Right lobe of liver (tissue), 6 donors: ENCODE measurements at regions not wholly inside any gene's neighbourhood (a gene's known extent, or its start where the extent isn't known, plus 50 kb on each side); places are given as distances from the start of the nearest gene placed in this dataset.

Experiments used
- ATAC-seq, 4 donors: fragments of 200-7000 bp; cut with Tn5 transposase; one replicate each; pipeline ENCODE4 v1.9.1; 2020; ENCODE audit warnings: mild to moderate bottlenecking in 4 of 4, moderate library complexity in 4 of 4
- DNase-seq, 3 donors: peaks; one replicate each; pipeline ENCODE4 v3.0.0-alpha.2; 2020
- H3K27ac ChIP-seq, 3 donors: fragments of 200-600 bp; one replicate each; pipeline ENCODE4 v1.8.0; 2022
- H3K27me3 ChIP-seq, 2 donors: fragments of 200-600 bp; one replicate each; pipeline ENCODE4 v1.8.0; 2022
- H3K36me3 ChIP-seq, 4 donors: fragments of 200-600 bp; sonication (generic) in 1 of 4; one replicate each; pipeline versions ENCODE4 v1.5.1 to v1.8.0; 2017 to 2022; ENCODE audit warnings: control low read depth in 1 of 4
- H3K4me1 ChIP-seq, 4 donors: fragments of 200-600 bp; sonication (generic) in 1 of 4; one replicate each; pipeline versions ENCODE4 v1.5.1 to v1.8.0; 2017 to 2022; ENCODE audit warnings: control low read depth in 1 of 4
- H3K4me3 ChIP-seq, 3 donors: fragments of 200-600 bp; one replicate each; pipeline ENCODE4 v1.8.0; 2022
- H3K9me3 ChIP-seq, 4 donors: fragments of 200-600 bp; sonication (generic) in 1 of 4; one replicate each; pipeline versions ENCODE4 v1.5.1 to v1.8.0; 2017 to 2022; ENCODE audit warnings: control low read depth in 1 of 4
- POLR2A ChIP-seq: fragments of 450-650 bp; IDR thresholded peaks from one replicate; pipeline ENCODE4 v1.6.1; 2017; ENCODE audit warnings: antibody characterized with exemption, mild to moderate bottlenecking
- WGBS: methylation state at CpG from one replicate; pipeline ENCODE4 v1.1.6; 2018; ENCODE audit warnings: low coverage, low lambda C conversion rate; ENCODE audit not compliant: insufficient coverage; ENCODE audit errors: missing lambda C conversion rate; 5-methylcytosine and 5-hydroxymethylcytosine counted together
- intact Hi-C, 2 donors: fragments of 100-400 bp; cut with DNase I; formaldehyde crosslinking; loops; one replicate each; pipeline versions ENCODE4 v1.11.2 to v1.14.1; 2022
- TF ChIP-seq, protein P1 (sequence below), 4 donors: fragments of 200-600 bp in 3 of 4; fragments of 450-650 bp in 1 of 4; IDR thresholded peaks; one replicate each; pipeline versions ENCODE4 v1.5.1 to v1.8.0; 2016 to 2022; ENCODE audit warnings: antibody characterized with exemption in 4 of 4, mild to moderate bottlenecking in 2 of 4
- donor health status: DM: no; HTN: yes; CAD: no.
- donor health status: DM: no; HTN: no; CAD: no.
- donor health status: DM: no; HTN: no; CAD: no.
- donor health status: DM: no; HTN: yes; CAD: no.
- donor health status: DM: no; HTN: yes; CAD: no.

GRCh38 chr1:208931936-208932335, 651.6 kb upstream of the CAMK1G start:
- no peaks in the 10 kb centered on the region for H3K4me1 ChIP-seq
- no peak for TF ChIP-seq POLR2A
- TF ChIP-seq, protein P1, sequence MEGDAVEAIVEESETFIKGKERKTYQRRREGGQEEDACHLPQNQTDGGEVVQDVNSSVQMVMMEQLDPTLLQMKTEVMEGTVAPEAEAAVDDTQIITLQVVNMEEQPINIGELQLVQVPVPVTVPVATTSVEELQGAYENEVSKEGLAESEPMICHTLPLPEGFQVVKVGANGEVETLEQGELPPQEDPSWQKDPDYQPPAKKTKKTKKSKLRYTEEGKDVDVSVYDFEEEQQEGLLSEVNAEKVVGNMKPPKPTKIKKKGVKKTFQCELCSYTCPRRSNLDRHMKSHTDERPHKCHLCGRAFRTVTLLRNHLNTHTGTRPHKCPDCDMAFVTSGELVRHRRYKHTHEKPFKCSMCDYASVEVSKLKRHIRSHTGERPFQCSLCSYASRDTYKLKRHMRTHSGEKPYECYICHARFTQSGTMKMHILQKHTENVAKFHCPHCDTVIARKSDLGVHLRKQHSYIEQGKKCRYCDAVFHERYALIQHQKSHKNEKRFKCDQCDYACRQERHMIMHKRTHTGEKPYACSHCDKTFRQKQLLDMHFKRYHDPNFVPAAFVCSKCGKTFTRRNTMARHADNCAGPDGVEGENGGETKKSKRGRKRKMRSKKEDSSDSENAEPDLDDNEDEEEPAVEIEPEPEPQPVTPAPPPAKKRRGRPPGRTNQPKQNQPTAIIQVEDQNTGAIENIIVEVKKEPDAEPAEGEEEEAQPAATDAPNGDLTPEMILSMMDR (IDR thresholded peaks at IDR 0.05), result no peak
- H3K4me3 ChIP-seq, result no peak overlapping the region
- H3K27ac ChIP-seq, result no peak overlapping the region
- no peaks in the 10 kb centered on the region for H3K36me3 ChIP-seq
- H3K27me3 ChIP-seq, result no peaks in the 10 kb centered on the region
- DNase-seq (no peak), ATAC-seq (no peak)
- H3K9me3 ChIP-seq, result no peaks in the 10 kb centered on the region
- intact Hi-C loops, result no loop called here
- WGBS, result 55% methylated on average over 3 of the region's 3 CpGs

- Histone ChIP-seq H3K4me1 (no peaks in the 10 kb centered on the region), H3K36me3 (no peaks in the 10 kb centered on the region), H3K9me3 (no peaks in the 10 kb centered on the region), H3K27me3 (no peaks in the 10 kb centered on the region), H3K4me3 (no peak overlapping the region), H3K27ac (no peak overlapping the region)
- WGBS, result 83% methylated on average over 3 of the region's 3 CpGs
- no peak for DNase-seq
- ATAC-seq, result no peak
- TF ChIP-seq, protein P1 (IDR thresholded peaks at IDR 0.05), result no peak
- no peak for TF ChIP-seq POLR2A
- intact Hi-C loops, result no loop called here
Measured at GRCh38 chr1:208933984-208934525, 649.5 kb upstream of the CAMK1G start.

GRCh38 chr1:208934933-208935332, 648.6 kb upstream of the CAMK1G start:
- TF ChIP-seq, protein P1 (IDR thresholded peaks at IDR 0.05), result no peak
- TF ChIP-seq POLR2A, result no peak

GRCh38 chr1:208935517-208936187, 647.9 kb upstream of the CAMK1G start:
- no peaks in the 10 kb centered on the region for H3K4me1 ChIP-seq
- DNase-seq (no peak), ATAC-seq (no peak)
- 61% methylated on average over 3 of the region's 3 CpGs for WGBS
- H3K27ac ChIP-seq, result no peak overlapping the region
- no peaks in the 10 kb centered on the region for H3K9me3 ChIP-seq
- TF ChIP-seq, protein P1 (IDR thresholded peaks at IDR 0.05), result no peak
- TF ChIP-seq POLR2A, result no peak
- H3K36me3 ChIP-seq, result no peaks in the 10 kb centered on the region
- no peak overlapping the region for H3K4me3 ChIP-seq
- intact Hi-C loops, result no loop called here
- no peaks in the 10 kb centered on the region for H3K27me3 ChIP-seq

More at GRCh38 chr1:208934933-208935332, 648.6 kb upstream of the CAMK1G start:
- ATAC-seq, result no peak
- no peak for DNase-seq
- H3K4me1 ChIP-seq, result no peaks in the 10 kb centered on the region
- intact Hi-C loops, result no loop called here
- no peak overlapping the region for H3K4me3 ChIP-seq
- no peak overlapping the region for H3K27ac ChIP-seq
- no peaks in the 10 kb centered on the region for H3K9me3 ChIP-seq
- H3K27me3 ChIP-seq, result no peaks in the 10 kb centered on the region
- WGBS, result 85% methylated on average over 6 of the region's 6 CpGs
- no peaks in the 10 kb centered on the region for H3K36me3 ChIP-seq
